Suprapubic skin (tissue), 4 donors: ENCODE measurements at regions not wholly inside any gene's neighbourhood (a gene's known extent, or its start where the extent isn't known, plus 50 kb on each side); places are given as distances from the start of the nearest gene placed in this dataset.

Experiments used
- DNase-seq, 2 donors: peaks; one replicate each; pipeline ENCODE4 v3.0.0-alpha.2; 2019; ENCODE audit warnings: low spot score in 2 of 2
- H3K27ac ChIP-seq: fragments of 200-600 bp; sonication (generic); one replicate; pipeline ENCODE4 v1.5.1; 2019
- H3K27me3 ChIP-seq: fragments of 200-600 bp; sonication (generic); one replicate; pipeline ENCODE4 v1.5.1; 2019
- H3K36me3 ChIP-seq: fragments of 200-600 bp; sonication (generic); one replicate; pipeline ENCODE4 v1.5.1; 2019
- H3K4me1 ChIP-seq: fragments of 200-600 bp; sonication (generic); one replicate; pipeline ENCODE4 v1.5.1; 2019
- H3K4me3 ChIP-seq: fragments of 200-600 bp; sonication (generic); one replicate; pipeline ENCODE4 v1.5.1; 2019; ENCODE audit warnings: mild to moderate bottlenecking
- H3K9me3 ChIP-seq: fragments of 200-600 bp; sonication (generic); one replicate; pipeline ENCODE4 v1.5.1; 2019
- EP300 ChIP-seq: sonication (generic); formaldehyde crosslinking; IDR thresholded peaks from one replicate; pipeline ENCODE4 v1.6.1; 2017; ENCODE audit warnings: antibody characterized with exemption
- POLR2A ChIP-seq, 2 donors: fragments of 450-650 bp; IDR thresholded peaks; one replicate each; pipeline ENCODE4 v1.6.1; 2017; ENCODE audit warnings: antibody characterized with exemption in 2 of 2, mild to moderate bottlenecking in 2 of 2, moderate library complexity in 2 of 2
- POLR2AphosphoS5 ChIP-seq, 3 donors: sonication (generic); formaldehyde crosslinking; IDR thresholded peaks; one replicate each; pipeline ENCODE4 v1.6.1; 2017; ENCODE audit warnings: antibody characterized with exemption in 3 of 3
- whole genome bisulfite sequencing: methylation state at CpG from one replicate; pipeline ENCODE4 v1.1.5; 2018; 5-methylcytosine and 5-hydroxymethylcytosine counted together
- TF ChIP-seq, protein P1 (sequence below), 2 donors: fragments of 200-600 bp in 1 of 2; fragments of 450-650 bp in 1 of 2; sonication (generic) in 1 of 2; IDR thresholded peaks; one replicate each; pipeline ENCODE4 v1.5.1; 2016 to 2019; ENCODE audit warnings: antibody characterized with exemption in 2 of 2, mild to moderate bottlenecking in 1 of 2, moderate library complexity in 1 of 2

DNA sequence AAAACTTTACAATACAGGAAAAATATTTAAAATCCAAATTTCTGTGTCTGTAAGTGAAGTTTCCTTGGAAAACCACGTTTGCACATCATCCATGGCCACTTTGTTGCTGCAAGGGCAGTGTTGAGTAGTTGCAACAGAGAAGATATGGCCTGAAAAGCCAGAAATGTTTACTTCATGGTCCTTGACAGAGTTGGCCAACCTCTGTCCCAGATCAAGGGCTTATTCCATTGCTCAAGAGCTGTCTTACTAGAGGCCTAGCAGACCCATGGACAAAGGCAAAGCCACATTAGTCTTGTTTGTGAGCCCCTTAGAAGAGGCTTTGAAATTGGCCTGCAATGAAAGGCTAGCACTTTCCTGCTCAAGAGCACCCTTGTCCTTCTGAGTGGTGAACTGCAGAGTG lies 119.4 kb downstream of the GAS1 start:
- TF ChIP-seq POLR2AphosphoS5 (IDR thresholded peaks at IDR 0.05) (no peak), POLR2A (IDR thresholded peaks at IDR 0.05) (no peak), EP300 (no peak)
- TF ChIP-seq, protein P1, sequence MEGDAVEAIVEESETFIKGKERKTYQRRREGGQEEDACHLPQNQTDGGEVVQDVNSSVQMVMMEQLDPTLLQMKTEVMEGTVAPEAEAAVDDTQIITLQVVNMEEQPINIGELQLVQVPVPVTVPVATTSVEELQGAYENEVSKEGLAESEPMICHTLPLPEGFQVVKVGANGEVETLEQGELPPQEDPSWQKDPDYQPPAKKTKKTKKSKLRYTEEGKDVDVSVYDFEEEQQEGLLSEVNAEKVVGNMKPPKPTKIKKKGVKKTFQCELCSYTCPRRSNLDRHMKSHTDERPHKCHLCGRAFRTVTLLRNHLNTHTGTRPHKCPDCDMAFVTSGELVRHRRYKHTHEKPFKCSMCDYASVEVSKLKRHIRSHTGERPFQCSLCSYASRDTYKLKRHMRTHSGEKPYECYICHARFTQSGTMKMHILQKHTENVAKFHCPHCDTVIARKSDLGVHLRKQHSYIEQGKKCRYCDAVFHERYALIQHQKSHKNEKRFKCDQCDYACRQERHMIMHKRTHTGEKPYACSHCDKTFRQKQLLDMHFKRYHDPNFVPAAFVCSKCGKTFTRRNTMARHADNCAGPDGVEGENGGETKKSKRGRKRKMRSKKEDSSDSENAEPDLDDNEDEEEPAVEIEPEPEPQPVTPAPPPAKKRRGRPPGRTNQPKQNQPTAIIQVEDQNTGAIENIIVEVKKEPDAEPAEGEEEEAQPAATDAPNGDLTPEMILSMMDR (IDR thresholded peaks at IDR 0.05): no peak
- no peaks in the 10 kb centered on the region for H3K36me3 ChIP-seq
- no peaks in the 10 kb centered on the region for H3K9me3 ChIP-seq
- DNase-seq: no peak
- H3K27ac ChIP-seq: no peak overlapping the region
- H3K4me1 ChIP-seq: no peaks in the 10 kb centered on the region
- 55% methylated on average over 1 of the region's 1 CpG for WGBS
- no peak overlapping the region for H3K4me3 ChIP-seq
- H3K27me3 ChIP-seq: no peaks in the 10 kb centered on the region

DNA sequence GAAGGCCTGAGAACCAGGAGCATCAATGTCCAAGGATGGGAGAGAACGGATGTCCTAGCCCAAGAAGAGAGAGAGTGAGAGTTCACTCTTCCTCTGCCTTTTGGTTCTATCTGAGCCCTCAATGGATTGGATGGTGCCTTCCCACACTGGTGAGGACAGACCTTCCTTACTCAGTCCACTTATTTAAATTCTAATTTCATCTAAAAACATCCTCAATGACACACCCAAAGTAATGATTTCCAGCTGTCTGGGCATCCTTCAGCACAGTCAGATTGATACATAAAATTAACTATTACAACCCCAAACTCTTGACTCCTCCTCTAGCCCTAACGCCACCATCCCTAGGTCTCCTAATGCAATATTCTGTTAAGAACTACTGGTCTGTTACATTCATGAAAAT lies 122.0 kb downstream of the GAS1 start:
- WGBS: 96% methylated on average over 2 of the region's 2 CpGs
- Histone ChIP-seq H3K27ac (no peak overlapping the region), H3K36me3 (no peaks in the 10 kb centered on the region), H3K9me3 (no peaks in the 10 kb centered on the region), H3K4me3 (no peak overlapping the region), H3K4me1 (no peaks in the 10 kb centered on the region), H3K27me3 (no peaks in the 10 kb centered on the region)
- DNase-seq: no peak
- TF ChIP-seq POLR2A (IDR thresholded peaks at IDR 0.05): no peak
- no peak for TF ChIP-seq EP300
- TF ChIP-seq, protein P1 (IDR thresholded peaks at IDR 0.05): no peak
- no peak for TF ChIP-seq POLR2AphosphoS5 (IDR thresholded peaks at IDR 0.05)

DNA sequence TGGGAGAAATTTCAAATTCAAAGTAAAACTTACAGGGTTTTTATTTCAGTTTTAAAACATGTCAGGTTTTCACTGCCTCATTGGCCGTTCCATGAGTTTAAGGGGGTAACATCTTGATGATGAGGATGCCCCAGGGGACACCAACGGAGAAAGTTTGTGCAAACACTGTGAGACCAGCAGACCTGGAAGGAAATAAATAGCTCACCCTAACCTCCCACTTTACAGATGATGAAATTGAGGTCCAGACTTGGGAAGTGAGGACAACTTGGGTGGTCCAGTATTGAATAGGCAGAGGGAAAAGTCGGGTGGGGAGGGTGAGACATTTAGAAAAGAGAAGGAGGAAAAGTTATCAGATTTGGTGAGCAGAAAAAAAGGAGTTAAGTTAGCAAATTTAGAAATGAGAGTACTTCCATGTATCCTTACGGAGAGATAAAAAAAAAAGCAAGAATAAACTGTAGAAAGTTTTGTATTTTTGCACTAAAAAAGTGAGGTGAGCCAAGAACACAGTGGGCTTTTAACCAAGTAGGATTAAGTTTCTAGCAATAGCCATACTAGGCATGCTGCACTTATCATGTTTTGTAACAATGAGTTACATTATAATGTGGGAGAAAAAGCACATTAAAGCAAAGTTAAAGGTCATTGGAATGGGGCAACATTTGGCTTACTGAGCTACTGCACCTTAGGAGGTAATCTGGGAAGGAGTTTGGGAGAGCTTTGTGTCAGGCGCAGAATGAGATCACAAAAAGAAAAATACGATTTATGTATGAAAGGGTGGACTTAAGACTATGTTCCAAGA lies 125.1 kb downstream of the GAS1 start:
- no peak for DNase-seq
- no peak overlapping the region for H3K27ac ChIP-seq
- no peaks in the 10 kb centered on the region for H3K27me3 ChIP-seq
- H3K36me3 ChIP-seq: no peaks in the 10 kb centered on the region
- TF ChIP-seq EP300 (no peak), POLR2A (IDR thresholded peaks at IDR 0.05) (no peak), POLR2AphosphoS5 (IDR thresholded peaks at IDR 0.05) (no peak)
- TF ChIP-seq, protein P1 (IDR thresholded peaks at IDR 0.05): no peak
- no peaks in the 10 kb centered on the region for H3K4me1 ChIP-seq
- no peak overlapping the region for H3K4me3 ChIP-seq
- WGBS: 47% methylated on average over 6 of the region's 6 CpGs
- H3K9me3 ChIP-seq: no peaks in the 10 kb centered on the region

DNA sequence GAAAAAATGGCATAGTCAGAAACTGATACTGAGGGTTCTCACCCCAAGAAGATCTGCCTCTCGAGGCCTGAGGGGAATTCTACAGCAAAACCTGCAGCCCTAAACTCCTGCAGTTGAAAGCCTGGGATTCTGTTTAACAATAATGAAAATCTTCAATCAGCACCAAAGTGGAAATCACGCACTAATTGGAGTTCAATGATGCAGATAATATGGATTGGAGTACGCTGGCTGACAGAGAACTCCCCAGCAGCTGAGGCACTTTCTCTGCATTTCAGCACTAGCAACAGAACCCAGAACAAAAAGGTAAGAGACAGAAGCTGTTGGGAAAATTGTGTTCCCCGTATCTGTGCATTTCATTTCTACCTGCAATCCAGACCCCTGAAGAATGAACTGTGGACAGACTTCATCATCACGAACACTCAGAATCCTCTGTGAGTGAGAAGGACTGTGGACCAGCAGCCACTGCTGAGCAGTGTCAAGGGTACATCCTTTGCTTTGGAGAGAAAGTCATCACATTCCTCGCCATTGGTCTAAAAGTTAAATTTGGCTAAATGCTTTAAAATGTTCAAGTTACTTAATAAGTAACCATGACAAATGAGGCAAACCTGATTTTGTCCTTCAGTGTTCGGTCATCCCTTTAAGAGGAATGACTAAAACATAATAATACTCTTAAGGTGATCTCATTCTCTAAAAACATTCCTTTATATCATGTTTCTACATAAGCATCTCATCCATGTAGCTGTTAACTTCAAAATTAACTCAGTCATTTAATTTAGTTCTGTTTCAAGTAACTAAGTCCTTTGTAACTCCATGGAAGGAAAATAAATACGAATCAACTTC lies 126.1 kb downstream of the GAS1 start:
- Histone ChIP-seq H3K9me3 (no peaks in the 10 kb centered on the region), H3K36me3 (no peaks in the 10 kb centered on the region), H3K27ac (no peak overlapping the region), H3K4me1 (no peaks in the 10 kb centered on the region), H3K4me3 (no peak overlapping the region), H3K27me3 (no peaks in the 10 kb centered on the region)
- DNase-seq: no peak
- TF ChIP-seq POLR2A (IDR thresholded peaks at IDR 0.05) (no peak), EP300 (no peak), POLR2AphosphoS5 (IDR thresholded peaks at IDR 0.05) (no peak)
- TF ChIP-seq, protein P1 (IDR thresholded peaks at IDR 0.05): no peak
- 87% methylated on average over 8 of the region's 8 CpGs for WGBS

DNA sequence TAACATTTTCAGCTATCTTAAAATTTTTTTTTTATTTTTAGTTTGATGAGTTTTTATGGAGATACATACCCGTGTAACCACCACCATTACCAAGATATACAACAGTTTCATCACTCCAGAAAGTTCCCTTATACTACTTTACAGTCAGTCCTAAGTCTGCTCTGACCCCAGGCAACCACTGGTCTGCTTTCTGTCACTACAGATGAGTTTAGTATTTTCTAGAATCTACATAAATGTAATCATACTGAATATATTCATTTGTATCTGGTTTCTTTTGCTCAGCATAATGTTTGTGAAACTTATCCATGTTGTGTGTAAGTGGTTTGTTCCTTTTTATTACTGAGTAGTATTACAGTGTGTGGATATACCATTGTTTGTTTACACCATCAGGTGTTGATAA lies 127.8 kb downstream of the GAS1 start:
- no peak for DNase-seq
- H3K36me3 ChIP-seq: no peaks in the 10 kb centered on the region
- H3K9me3 ChIP-seq: no peaks in the 10 kb centered on the region
- H3K4me1 ChIP-seq: no peaks in the 10 kb centered on the region
- H3K27ac ChIP-seq: no peak overlapping the region
- no peaks in the 10 kb centered on the region for H3K27me3 ChIP-seq
- no peak for TF ChIP-seq POLR2AphosphoS5 (IDR thresholded peaks at IDR 0.05)
- 92% methylated on average over 1 of the region's 1 CpG for WGBS
- H3K4me3 ChIP-seq: no peak overlapping the region
